ENCODE measurements at regions not wholly inside any gene's neighbourhood (a gene's known extent, or its start where the extent isn't known, plus 50 kb on each side); places are given as distances from the start of the nearest gene placed in this dataset.

DNA sequence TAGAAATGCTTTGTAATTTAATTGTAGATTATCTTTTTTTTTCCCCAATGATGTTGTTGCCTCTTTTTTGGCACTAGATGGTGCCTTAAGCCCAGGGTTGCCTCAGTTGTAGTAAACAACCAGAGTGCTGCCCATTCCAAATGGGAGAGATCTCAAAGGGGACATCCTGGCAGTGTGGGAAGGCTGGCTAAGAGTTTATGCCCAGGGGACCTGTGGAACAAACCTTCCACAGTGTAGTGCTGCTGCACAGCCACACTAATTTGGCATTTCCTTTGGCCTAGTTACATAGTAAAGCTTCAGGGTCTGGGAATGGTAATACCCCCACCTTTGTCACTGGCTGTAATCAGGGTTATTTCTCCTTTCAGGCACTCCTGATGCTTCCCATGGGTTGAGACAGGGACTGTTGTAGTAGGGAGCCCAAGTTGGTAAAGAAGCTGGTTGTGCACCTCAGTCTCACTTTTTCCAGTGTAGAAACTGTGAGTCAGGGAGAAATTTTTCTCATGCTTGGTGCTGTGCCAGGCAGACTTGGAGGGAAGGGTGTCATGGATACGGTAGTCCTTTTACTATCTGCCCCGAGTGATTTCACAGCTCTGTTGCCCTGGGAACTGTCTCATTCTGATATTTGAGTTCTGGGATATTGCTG is 177.8 kb upstream of the ECI2 start:
- Histone ChIP-seq H3K36me3 (ENCODE audit: insufficient read depth, low read length) (no peaks in the 10 kb centered on the region), H3K79me2 (ENCODE audit: low read length) (no peaks in the 10 kb centered on the region), H3K27me3 (ENCODE audit: low read length) (no peaks in the 10 kb centered on the region; the same call in 1 of the 2 replicates), H4K20me1 (ENCODE audit: insufficient read depth, low read depth, low read length) (no peaks in the 10 kb centered on the region), H3K27ac (ENCODE audit: low read length) (no peak overlapping the region), H3K9me2 (replicated peaks; ENCODE audit: insufficient read depth, low read length) (no peaks in the 10 kb centered on the region), H3K9ac (ENCODE audit: low read length) (no peak overlapping the region), H3K4me1 (ENCODE audit: low read length) (no peaks in the 10 kb centered on the region), H2AFZ (ENCODE audit: low read length) (no peak overlapping the region), H3K9me3 (ENCODE audit: low read length) (peaks cover 4% of the 10 kb centered on the region), H3K4me3 (ENCODE audit: low read length) (no peak overlapping the region), H3K4me2 (ENCODE audit: low read depth, low read length, poor library complexity, severe bottlenecking) (no peak overlapping the region)
- DNase-seq = no peak

DNA sequence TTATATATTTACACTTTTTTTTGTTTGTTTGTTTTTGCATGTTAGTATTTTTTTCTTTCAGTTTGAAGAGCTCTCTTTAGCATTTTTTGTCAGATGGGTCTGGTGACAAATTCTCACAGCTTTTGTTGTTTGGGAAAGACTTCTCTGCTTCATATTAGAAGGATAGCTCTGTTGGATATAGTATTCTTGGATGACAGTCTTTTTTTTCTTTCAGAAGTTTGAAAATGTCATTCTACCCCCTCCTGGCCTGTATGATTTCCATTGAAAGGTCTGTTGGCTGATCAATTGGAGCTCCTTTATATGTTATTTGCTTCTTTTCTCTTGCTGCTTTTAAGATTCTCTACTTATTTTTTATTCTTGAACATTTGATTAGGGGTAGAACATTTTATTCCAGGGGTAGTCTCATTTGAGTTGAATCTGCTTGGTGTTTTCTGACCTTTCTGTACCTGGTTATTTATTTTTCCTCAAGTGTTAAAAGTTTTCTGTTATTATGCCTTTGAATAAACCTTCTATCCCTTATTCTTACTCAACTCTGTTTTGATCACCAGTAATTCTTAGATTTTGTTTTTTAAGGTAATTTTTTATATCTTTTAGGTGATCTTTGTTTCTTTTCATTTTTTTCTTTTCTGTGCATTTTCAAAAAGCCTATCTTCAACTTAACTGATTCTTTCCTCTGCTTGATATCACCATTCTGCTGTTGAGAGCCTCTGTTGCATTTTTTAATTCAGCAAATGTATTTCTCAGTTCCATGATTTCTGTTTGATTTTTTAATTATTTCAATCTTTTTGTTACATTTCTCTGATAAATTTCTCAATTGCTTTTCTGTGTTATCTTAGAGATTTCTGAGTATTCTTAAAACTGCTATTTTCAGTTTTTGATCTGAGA is 176.8 kb upstream of the ECI2 start:
- Histone ChIP-seq H2AFZ (ENCODE audit: low read length) (no peak overlapping the region), H3K9ac (ENCODE audit: low read length) (no peak overlapping the region), H3K27ac (ENCODE audit: low read length) (no peak overlapping the region), H3K79me2 (ENCODE audit: low read length) (no peaks in the 10 kb centered on the region), H3K27me3 (ENCODE audit: low read length) (no peaks in the 10 kb centered on the region; the same call in 1 of the 2 replicates), H3K4me1 (ENCODE audit: low read length) (no peaks in the 10 kb centered on the region), H3K4me2 (ENCODE audit: low read depth, low read length, poor library complexity, severe bottlenecking) (no peak overlapping the region), H3K9me2 (replicated peaks; ENCODE audit: insufficient read depth, low read length) (no peaks in the 10 kb centered on the region), H3K36me3 (ENCODE audit: insufficient read depth, low read length) (no peaks in the 10 kb centered on the region), H3K9me3 (ENCODE audit: low read length) (peaks cover 4% of the 10 kb centered on the region), H3K4me3 (ENCODE audit: low read length) (no peak overlapping the region), H4K20me1 (ENCODE audit: insufficient read depth, low read depth, low read length) (no peaks in the 10 kb centered on the region)
- no peak for DNase-seq

GRCh38 chr6:4309540-4309939 is 174.2 kb upstream of the ECI2 start:
- Histone ChIP-seq H3K9me2 (replicated peaks; ENCODE audit: insufficient read depth, low read length) (no peaks in the 10 kb centered on the region), H3K79me2 (ENCODE audit: low read length) (no peaks in the 10 kb centered on the region), H2AFZ (ENCODE audit: low read length) (no peak overlapping the region), H4K20me1 (ENCODE audit: insufficient read depth, low read depth, low read length) (no peaks in the 10 kb centered on the region), H3K9ac (ENCODE audit: low read length) (no peak overlapping the region), H3K4me3 (ENCODE audit: low read length) (no peak overlapping the region), H3K4me1 (ENCODE audit: low read length) (no peaks in the 10 kb centered on the region), H3K4me2 (ENCODE audit: low read depth, low read length, poor library complexity, severe bottlenecking) (no peak overlapping the region), H3K9me3 (ENCODE audit: low read length) (peaks cover 4% of the 10 kb centered on the region), H3K27me3 (ENCODE audit: low read length) (no peaks in the 10 kb centered on the region; the same call in 1 of the 2 replicates), H3K27ac (ENCODE audit: low read length) (no peak overlapping the region), H3K36me3 (ENCODE audit: insufficient read depth, low read length) (no peaks in the 10 kb centered on the region)
- DNase-seq = no peak

- no peak for DNase-seq
- H3K9me3 ChIP-seq (ENCODE audit: low read length) = peaks cover 4% of the 10 kb centered on the region
Measured at GRCh38 chr6:4308364-4308763, 173.0 kb upstream of the ECI2 start.

GRCh38 chr6:4304927-4305455 is 169.6 kb upstream of the ECI2 start:
- Histone ChIP-seq H3K4me1 (ENCODE audit: low read length) (no peaks in the 10 kb centered on the region), H3K79me2 (ENCODE audit: low read length) (no peaks in the 10 kb centered on the region), H2AFZ (ENCODE audit: low read length) (no peak overlapping the region), H3K9me3 (ENCODE audit: low read length) (no peaks in the 10 kb centered on the region), H3K4me2 (ENCODE audit: low read depth, low read length, poor library complexity, severe bottlenecking) (no peak overlapping the region), H4K20me1 (ENCODE audit: insufficient read depth, low read depth, low read length) (no peaks in the 10 kb centered on the region), H3K36me3 (ENCODE audit: insufficient read depth, low read length) (no peaks in the 10 kb centered on the region), H3K9ac (ENCODE audit: low read length) (no peak overlapping the region), H3K27ac (ENCODE audit: low read length) (no peak overlapping the region), H3K27me3 (ENCODE audit: low read length) (no peaks in the 10 kb centered on the region), H3K4me3 (ENCODE audit: low read length) (no peak overlapping the region), H3K9me2 (replicated peaks; ENCODE audit: insufficient read depth, low read length) (no peaks in the 10 kb centered on the region)
- no peak for DNase-seq

More at GRCh38 chr6:4308364-4308763, 173.0 kb upstream of the ECI2 start:
- Histone ChIP-seq H2AFZ (ENCODE audit: low read length) (no peak overlapping the region), H3K79me2 (ENCODE audit: low read length) (no peaks in the 10 kb centered on the region), H3K9ac (ENCODE audit: low read length) (no peak overlapping the region), H3K27me3 (ENCODE audit: low read length) (no peaks in the 10 kb centered on the region; the same call in 1 of the 2 replicates), H4K20me1 (ENCODE audit: insufficient read depth, low read depth, low read length) (no peaks in the 10 kb centered on the region), H3K9me2 (replicated peaks; ENCODE audit: insufficient read depth, low read length) (no peaks in the 10 kb centered on the region), H3K4me2 (ENCODE audit: low read depth, low read length, poor library complexity, severe bottlenecking) (no peak overlapping the region), H3K4me1 (ENCODE audit: low read length) (no peaks in the 10 kb centered on the region), H3K27ac (ENCODE audit: low read length) (no peak overlapping the region), H3K36me3 (ENCODE audit: insufficient read depth, low read length) (no peaks in the 10 kb centered on the region), H3K4me3 (ENCODE audit: low read length) (no peak overlapping the region)

DNA sequence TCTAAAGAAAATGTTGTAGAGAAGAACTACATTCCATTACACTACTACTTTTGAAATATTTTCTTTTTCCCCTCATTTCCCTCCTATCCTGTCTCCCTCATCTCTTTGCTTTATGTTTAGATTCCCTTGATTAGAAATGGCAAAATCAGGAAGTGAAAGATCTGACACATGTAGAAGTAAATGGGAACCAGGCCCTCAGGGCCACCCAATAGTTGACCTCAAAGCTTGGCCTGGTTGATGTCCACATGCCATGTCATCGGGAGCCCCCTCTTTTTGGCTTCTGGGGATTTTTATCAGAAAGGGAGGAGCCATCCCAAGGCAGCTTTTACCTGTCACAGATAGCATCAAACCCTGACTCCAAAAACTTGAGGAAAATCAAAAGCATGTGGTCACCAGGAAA is 168.3 kb upstream of the ECI2 start:
- Histone ChIP-seq H4K20me1 (ENCODE audit: insufficient read depth, low read depth, low read length) (no peaks in the 10 kb centered on the region), H3K27ac (ENCODE audit: low read length) (no peak overlapping the region), H3K4me3 (ENCODE audit: low read length) (no peak overlapping the region), H3K36me3 (ENCODE audit: insufficient read depth, low read length) (no peaks in the 10 kb centered on the region), H3K4me1 (ENCODE audit: low read length) (no peaks in the 10 kb centered on the region), H3K9me3 (ENCODE audit: low read length) (no peaks in the 10 kb centered on the region), H3K4me2 (ENCODE audit: low read depth, low read length, poor library complexity, severe bottlenecking) (no peak overlapping the region), H2AFZ (ENCODE audit: low read length) (no peak overlapping the region), H3K27me3 (ENCODE audit: low read length) (no peaks in the 10 kb centered on the region), H3K79me2 (ENCODE audit: low read length) (no peaks in the 10 kb centered on the region), H3K9ac (ENCODE audit: low read length) (no peak overlapping the region), H3K9me2 (replicated peaks; ENCODE audit: insufficient read depth, low read length) (no peaks in the 10 kb centered on the region)
- no peak for DNase-seq

DNA sequence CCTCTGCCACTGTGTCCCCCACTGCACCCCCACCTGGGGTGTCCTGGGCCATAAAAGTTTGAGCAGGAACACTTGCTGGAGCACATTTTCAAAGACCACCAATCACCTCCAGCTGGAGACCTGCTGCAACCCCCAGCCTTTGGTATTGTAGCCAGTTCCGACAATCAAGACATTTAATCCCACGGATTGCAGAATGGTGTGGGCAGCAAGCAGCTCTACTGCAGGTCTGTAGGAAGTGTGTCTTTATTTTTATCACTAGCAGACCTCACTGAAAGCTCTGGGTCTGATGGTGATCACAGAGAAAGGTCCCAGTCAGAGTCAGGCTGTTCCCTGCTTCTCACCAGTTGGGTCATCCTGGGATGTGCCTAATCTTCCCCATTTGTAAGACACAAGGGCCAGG is 167.1 kb upstream of the ECI2 start:
- H3K4me3 ChIP-seq (ENCODE audit: low read length) = no peak overlapping the region
- H4K20me1 ChIP-seq (ENCODE audit: insufficient read depth, low read depth, low read length) = no peaks in the 10 kb centered on the region
- DNase-seq = no peak
- H2AFZ ChIP-seq (ENCODE audit: low read length) = no peak overlapping the region
- H3K9ac ChIP-seq (ENCODE audit: low read length) = no peak overlapping the region
- H3K27ac ChIP-seq (ENCODE audit: low read length) = no peak overlapping the region
- no peaks in the 10 kb centered on the region for H3K9me2 ChIP-seq (replicated peaks; ENCODE audit: insufficient read depth, low read length)
- H3K79me2 ChIP-seq (ENCODE audit: low read length) = no peaks in the 10 kb centered on the region
- no peaks in the 10 kb centered on the region for H3K36me3 ChIP-seq (ENCODE audit: insufficient read depth, low read length)
- no peaks in the 10 kb centered on the region for H3K9me3 ChIP-seq (ENCODE audit: low read length)
- H3K27me3 ChIP-seq (ENCODE audit: low read length) = no peaks in the 10 kb centered on the region
- no peak overlapping the region for H3K4me2 ChIP-seq (ENCODE audit: low read depth, low read length, poor library complexity, severe bottlenecking)
- H3K4me1 ChIP-seq (ENCODE audit: low read length) = no peaks in the 10 kb centered on the region

GRCh38 chr6:4301871-4302270 is 166.5 kb upstream of the ECI2 start:
- no peaks in the 10 kb centered on the region for H3K36me3 ChIP-seq (ENCODE audit: insufficient read depth, low read length)
- H3K9me2 ChIP-seq (replicated peaks; ENCODE audit: insufficient read depth, low read length) = no peaks in the 10 kb centered on the region
- H3K9ac ChIP-seq (ENCODE audit: low read length) = no peak overlapping the region
- H3K27ac ChIP-seq (ENCODE audit: low read length) = no peak overlapping the region
- H3K4me2 ChIP-seq (ENCODE audit: low read depth, low read length, poor library complexity, severe bottlenecking) = no peak overlapping the region
- no peaks in the 10 kb centered on the region for H3K4me1 ChIP-seq (ENCODE audit: low read length)
- H3K9me3 ChIP-seq (ENCODE audit: low read length) = no peaks in the 10 kb centered on the region
- no peak overlapping the region for H3K4me3 ChIP-seq (ENCODE audit: low read length)
- DNase-seq = no peak
- no peak overlapping the region for H2AFZ ChIP-seq (ENCODE audit: low read length)
- no peaks in the 10 kb centered on the region for H3K27me3 ChIP-seq (ENCODE audit: low read length)
- H4K20me1 ChIP-seq (ENCODE audit: insufficient read depth, low read depth, low read length) = no peaks in the 10 kb centered on the region
- H3K79me2 ChIP-seq (ENCODE audit: low read length) = no peaks in the 10 kb centered on the region
